Endodermal cell (in vitro differentiated cells): ENCODE measurements at regions not wholly inside any gene's neighbourhood (a gene's known extent, or its start where the extent isn't known, plus 50 kb on each side); places are given as distances from the start of the nearest gene placed in this dataset.

Experiments
- DNase-seq: peaks from one replicate; pipeline ENCODE4 v3.0.0-alpha.2; 2017
- H3K27ac ChIP-seq: 2 replicates; pipeline ENCODE4 v1.5.1; 2013; ENCODE audit warnings: mild to moderate bottlenecking, low read depth, low read length, moderate library complexity
- H3K27me3 ChIP-seq: 2 replicates; pipeline ENCODE4 v1.6.1; 2013; ENCODE audit warnings: mild to moderate bottlenecking, low read length, moderate library complexity; ENCODE audit not compliant: insufficient read depth, control insufficient read depth, poor library complexity, severe bottlenecking
- H3K36me3 ChIP-seq: 2 replicates; pipeline ENCODE4 v1.7.0; 2013; ENCODE audit warnings: mild to moderate bottlenecking, low read length, moderate library complexity; ENCODE audit not compliant: control insufficient read depth, insufficient read depth
- H3K4me1 ChIP-seq: one replicate; pipeline ENCODE4 v1.7.0; 2013; ENCODE audit warnings: low read length; ENCODE audit not compliant: control insufficient read depth, insufficient read depth
- H3K4me3 ChIP-seq: 2 replicates; pipeline ENCODE4 v1.5.1; 2013; ENCODE audit warnings: mild to moderate bottlenecking, low read length, moderate library complexity
- H3K9ac ChIP-seq: 2 replicates; pipeline ENCODE4 v1.6.1; 2013; ENCODE audit warnings: mild to moderate bottlenecking, low read length, moderate library complexity; ENCODE audit not compliant: poor library complexity, severe bottlenecking; ENCODE audit errors: extremely low read depth
- H3K9me3 ChIP-seq: 2 replicates; pipeline ENCODE4 v1.6.1; 2013; ENCODE audit warnings: mild to moderate bottlenecking, low read length, moderate library complexity; ENCODE audit not compliant: control insufficient read depth
- H3K27ac Mint-ChIP-seq: 2 replicates; pipeline ENCODE4 v1.8.0; 2020; ENCODE audit warnings: mixed read lengths
- H3K27me3 Mint-ChIP-seq: 2 replicates; pipeline ENCODE4 v1.8.0; 2021; ENCODE audit warnings: mild to moderate bottlenecking, mixed read lengths; ENCODE audit not compliant: insufficient read depth
- H3K36me3 Mint-ChIP-seq: 2 replicates; pipeline ENCODE4 v1.8.0; 2020; ENCODE audit warnings: low read depth, mixed read lengths
- H3K4me1 Mint-ChIP-seq: 2 replicates; pipeline ENCODE4 v1.8.0; 2020; ENCODE audit warnings: mixed read lengths
- H3K4me3 Mint-ChIP-seq: 2 replicates; pipeline ENCODE4 v1.8.0; 2020; ENCODE audit warnings: mild to moderate bottlenecking, moderate library complexity, mixed read lengths
- H3K9me3 Mint-ChIP-seq: 2 replicates; pipeline ENCODE4 v1.8.0; 2020; ENCODE audit warnings: mild to moderate bottlenecking, mixed read lengths
- CTCF ChIP-seq: fragments of 200-600 bp; sonication (generic); conservative IDR thresholded peaks from 2 replicates; pipeline ENCODE4 v1.5.0; 2021; ENCODE audit warnings: antibody characterized with exemption, mild to moderate bottlenecking
- WGBS, 2 experiments: methylation state at CpG; one replicate each; pipeline versions ENCODE4 v1.1.5 to v1.1.7; 2013; ENCODE audit warnings: missing lambda C conversion rate in 2 of 2, mixed read lengths in 1 of 2; ENCODE audit not compliant: insufficient coverage in 1 of 2, insufficient read length in 1 of 2; 5-methylcytosine and 5-hydroxymethylcytosine counted together

GRCh38 chr4:129514852-129515251, 418.9 kb downstream of the C4orf33 start:
- Histone ChIP-seq H3K9ac (no peak overlapping the region), H3K36me3 (no peaks in the 10 kb centered on the region), H3K4me1 (no peaks in the 10 kb centered on the region), H3K27ac (no peak overlapping the region), H3K4me3 (no peak overlapping the region), H3K9me3 (no peaks in the 10 kb centered on the region), H3K27me3 (no peaks in the 10 kb centered on the region)
- no peaks in the 10 kb centered on the region for H3K9me3 Mint-ChIP-seq
- H3K27me3 Mint-ChIP-seq, result no peaks in the 10 kb centered on the region
- no peaks in the 10 kb centered on the region for H3K4me1 Mint-ChIP-seq
- no peak for DNase-seq
- H3K4me3 Mint-ChIP-seq, result no peak overlapping the region
- TF ChIP-seq CTCF, result no peak
- no peaks in the 10 kb centered on the region for H3K36me3 Mint-ChIP-seq
- H3K27ac Mint-ChIP-seq, result no peak overlapping the region

- Mint-ChIP-seq H3K9me3 (no peaks in the 10 kb centered on the region), H3K27me3 (no peaks in the 10 kb centered on the region), H3K4me1 (no peaks in the 10 kb centered on the region), H3K4me3 (no peak overlapping the region), H3K27ac (no peak overlapping the region), H3K36me3 (no peaks in the 10 kb centered on the region)
- H3K27me3 ChIP-seq, result no peaks in the 10 kb centered on the region
- H3K4me3 ChIP-seq, result no peak overlapping the region
- WGBS, 2 experiments, result no CpG with 5 or more reads among the region's 1 CpG
- H3K4me1 ChIP-seq, result no peaks in the 10 kb centered on the region
- H3K27ac ChIP-seq, result no peak overlapping the region
- no peak for TF ChIP-seq CTCF
- DNase-seq, result no peak
- H3K9me3 ChIP-seq, result no peaks in the 10 kb centered on the region
- no peak overlapping the region for H3K9ac ChIP-seq
- H3K36me3 ChIP-seq, result no peaks in the 10 kb centered on the region
Measured at GRCh38 chr4:129515356-129515755, 419.4 kb downstream of the C4orf33 start.

GRCh38 chr4:129526812-129527211, 430.9 kb downstream of the C4orf33 start:
- no peaks in the 10 kb centered on the region for H3K36me3 Mint-ChIP-seq
- DNase-seq, result no peak

More at GRCh38 chr4:129526812-129527211, 430.9 kb downstream of the C4orf33 start:
- Histone ChIP-seq H3K27me3 (no peaks in the 10 kb centered on the region), H3K27ac (no peak overlapping the region), H3K9me3 (no peaks in the 10 kb centered on the region), H3K36me3 (no peaks in the 10 kb centered on the region), H3K4me1 (no peaks in the 10 kb centered on the region), H3K4me3 (no peak overlapping the region), H3K9ac (no peak overlapping the region)
- 84% methylated on average over 2 of the region's 3 CpGs; no CpG with 5 or more reads in 1 of the 2 experiments for WGBS, 2 experiments
- Mint-ChIP-seq H3K4me3 (no peak overlapping the region), H3K27ac (no peak overlapping the region), H3K4me1 (no peaks in the 10 kb centered on the region), H3K27me3 (no peaks in the 10 kb centered on the region), H3K9me3 (no peaks in the 10 kb centered on the region)
- peak; percentile 49 for TF ChIP-seq CTCF
